IMR-90 (cell line): ENCODE measurements at regions not wholly inside any gene's neighbourhood (a gene's known extent, or its start where the extent isn't known, plus 50 kb on each side); places are given as distances from the start of the nearest gene placed in this dataset.

Experiments
- ATAC-seq: fragments of 200-7000 bp; cut with Tn5 transposase; 2 replicates; pipeline ENCODE4 v1.9.1; 2020; ENCODE audit warnings: low read depth, mild to moderate bottlenecking, moderate library complexity
- BruUV-seq: library from RNA; stranded (reverse); fragments of 400-500 nt; replicated peaks from 2 replicates; lab custom pipeline; 2021; lab: Mats Ljungman, UMichigan
- CTCF ChIA-PET: fragments of 300-600 bp; formaldehyde crosslinking; extraction: SDS; loops from one replicate; lab custom pipeline; 2021; ENCODE audit warnings: antibody characterized with exemption; lab: Yijun Ruan, JAX
- POLR2A ChIA-PET: fragments of 300-600 bp; sonication (Branson Sonifier 250); formaldehyde crosslinking; loops from one replicate; lab custom pipeline; 2022; ENCODE audit warnings: antibody characterized with exemption; ENCODE audit not compliant: unreplicated experiment; lab: Charles Lee
- DNase-seq: peaks from one replicate; pipeline ENCODE4 v3.0.0; 2013
- H2AFZ ChIP-seq: replicated peaks from 2 replicates; pipeline ENCODE3; 2013; ENCODE audit warnings: low read length, mild to moderate bottlenecking; ENCODE audit not compliant: poor library complexity
- H2AK5ac ChIP-seq: 2 replicates; pipeline ENCODE4 v1.6.1; 2013; ENCODE audit warnings: low read depth, low read length, inconsistent platforms
- H2AK9ac ChIP-seq: replicated peaks from 2 replicates; pipeline ENCODE3; 2013; ENCODE audit warnings: mild to moderate bottlenecking, low read depth, low read length, moderate library complexity; ENCODE audit not compliant: poor library complexity
- H2BK120ac ChIP-seq: 2 replicates; pipeline ENCODE4 v1.6.1; 2013; ENCODE audit warnings: low read depth, low read length, inconsistent platforms
- H2BK15ac ChIP-seq: 3 replicates; pipeline ENCODE4 v1.6.1; 2013; ENCODE audit warnings: low read depth, low read length, inconsistent platforms
- H2BK20ac ChIP-seq: 2 replicates; pipeline ENCODE4 v1.6.1; 2013; ENCODE audit warnings: low read depth, mild to moderate bottlenecking, inconsistent platforms, low read length, moderate library complexity
- H2BK5ac ChIP-seq: 2 replicates; pipeline ENCODE4 v1.6.1; 2013; ENCODE audit warnings: mild to moderate bottlenecking, low read depth, low read length, inconsistent platforms; ENCODE audit not compliant: poor library complexity, severe bottlenecking
- H3K14ac ChIP-seq: replicated peaks from 2 replicates; pipeline ENCODE4 v1.6.1; 2013; ENCODE audit warnings: low read depth, low read length, inconsistent platforms
- H3K18ac ChIP-seq: 2 replicates; pipeline ENCODE4 v1.6.1; 2013; ENCODE audit warnings: low read depth, low read length, control low read depth
- H3K23ac ChIP-seq: 2 replicates; pipeline ENCODE4 v1.6.1; 2013; ENCODE audit warnings: low read depth, low read length, inconsistent platforms
- H3K27ac ChIP-seq: 2 replicates; pipeline ENCODE4 v1.5.1; 2013; ENCODE audit warnings: mild to moderate bottlenecking, control low read depth, low read length; ENCODE audit not compliant: insufficient read depth
- H3K27me3 ChIP-seq: 2 replicates; pipeline ENCODE4 v1.6.1; 2013; ENCODE audit warnings: low read length; ENCODE audit not compliant: control insufficient read depth, insufficient read depth
- H3K36me3 ChIP-seq: 2 replicates; pipeline ENCODE4 v1.6.1; 2013; ENCODE audit warnings: low read length, mixed read lengths; ENCODE audit not compliant: control insufficient read depth, insufficient read depth
- H3K4ac ChIP-seq: 2 replicates; pipeline ENCODE4 v1.6.1; 2013; ENCODE audit warnings: low read depth, low read length, inconsistent platforms
- H3K4me1 ChIP-seq: 2 replicates; pipeline ENCODE4 v1.6.1; 2013; ENCODE audit warnings: low read length, mixed read lengths; ENCODE audit not compliant: control insufficient read depth, insufficient read depth
- H3K4me2 ChIP-seq: 2 replicates; pipeline ENCODE4 v1.6.1; 2013; ENCODE audit warnings: low read depth, mild to moderate bottlenecking, control low read depth, low read length, moderate library complexity
- H3K4me3 ChIP-seq: 2 replicates; pipeline ENCODE4 v1.5.1; 2013; ENCODE audit warnings: low read depth, mild to moderate bottlenecking, control low read depth, low read length, moderate library complexity; ENCODE audit not compliant: insufficient read depth
- H3K56ac ChIP-seq: 2 replicates; pipeline ENCODE4 v1.6.1; 2013; ENCODE audit warnings: low read length, inconsistent platforms; ENCODE audit not compliant: insufficient read depth; ENCODE audit errors: extremely low read depth
- H3K79me1 ChIP-seq, 2 experiments: 2 replicates each; pipeline ENCODE4 v1.6.1; 2013; ENCODE audit warnings: low read length in 2 of 2, inconsistent platforms in 1 of 2, low read depth in 1 of 2
- H3K9ac ChIP-seq: 2 replicates; pipeline ENCODE4 v1.6.1; 2013; ENCODE audit warnings: low read depth, low read length, control low read depth
- H3K9me1 ChIP-seq: 2 replicates; pipeline ENCODE4 v1.6.1; 2013; ENCODE audit warnings: low read length, inconsistent platforms; ENCODE audit not compliant: insufficient read depth
- H3K9me3 ChIP-seq: 2 replicates; pipeline ENCODE4 v1.6.1; 2013; ENCODE audit warnings: low read length; ENCODE audit not compliant: control insufficient read depth, insufficient read depth
- H4K20me1 ChIP-seq: 2 replicates; pipeline ENCODE4 v1.6.1; 2013; ENCODE audit warnings: low read length, inconsistent platforms; ENCODE audit not compliant: insufficient read depth
- H4K5ac ChIP-seq: 2 replicates; pipeline ENCODE4 v1.6.1; 2013; ENCODE audit warnings: mild to moderate bottlenecking, low read depth, low read length, control low read depth
- H4K8ac ChIP-seq, 2 experiments: 2 replicates each; pipeline ENCODE4 v1.6.1; 2013; ENCODE audit warnings: low read depth in 2 of 2, low read length in 2 of 2, control low read depth in 1 of 2, inconsistent platforms in 1 of 2
- H4K91ac ChIP-seq: 2 replicates; pipeline ENCODE4 v1.6.1; 2013; ENCODE audit warnings: low read depth, low read length, inconsistent platforms; ENCODE audit not compliant: insufficient read depth
- BHLHE40 ChIP-seq: fragments of 150-350 bp; IDR thresholded peaks from 2 replicates; pipeline ENCODE4 v1.6.1; 2016; ENCODE audit warnings: mild to moderate bottlenecking, low read depth, low read length
- CHD1 ChIP-seq: IDR thresholded peaks from 2 replicates; pipeline ENCODE4 v1.6.1; 2012; ENCODE audit warnings: low read depth, low read length, improper control_type of control experiment
- FOS ChIP-seq: fragments of 150-350 bp; IDR thresholded peaks from 2 replicates; pipeline ENCODE4 v1.6.1; 2016; ENCODE audit warnings: low read depth, low read length
- MAFK ChIP-seq: IDR thresholded peaks from 2 replicates; pipeline ENCODE4 v1.6.1; 2012; ENCODE audit warnings: low read depth, low read length, improper control_type of control experiment
- MXI1 ChIP-seq: IDR thresholded peaks from 2 replicates; pipeline ENCODE4 v1.6.1; 2012; ENCODE audit warnings: low read depth, mild to moderate bottlenecking, low read length, moderate library complexity, borderline replicate concordance
- NFE2L2 ChIP-seq: fragments of 150-350 bp; IDR thresholded peaks from 2 replicates; pipeline ENCODE4 v1.6.1; 2016; ENCODE audit warnings: low read depth, mild to moderate bottlenecking, low read length
- RAD21 ChIP-seq: IDR thresholded peaks from 2 replicates; pipeline ENCODE4 v1.6.1; 2012; ENCODE audit warnings: low read length, improper control_type of control experiment
- SMC3 ChIP-seq: fragments of 150-350 bp; IDR thresholded peaks from 2 replicates; pipeline ENCODE4 v1.6.1; 2016; ENCODE audit warnings: low read depth, mild to moderate bottlenecking, antibody characterized with exemption, low read length, moderate library complexity
- WGBS, 2 experiments: methylation state at CpG; one replicate each; pipeline versions ENCODE4 v1.1.5 to v1.1.7; 2013; ENCODE audit warnings: missing lambda C conversion rate in 2 of 2; ENCODE audit not compliant: insufficient read length in 1 of 2; ENCODE audit errors: extremely low coverage in 2 of 2; 5-methylcytosine and 5-hydroxymethylcytosine counted together
- dilution Hi-C: fragments of 300-500 bp; cut with HindIII; formaldehyde crosslinking; loops from one replicate; pipeline ENCODE4 v1.14.3; 2018; ENCODE audit warnings: low sequenced_read_pairs; ENCODE audit not compliant: unreplicated experiment
- in situ Hi-C: fragments of 300-500 bp; cut with MboI; formaldehyde crosslinking; loops from 3 replicates; pipeline ENCODE4 v1.14.3; 2019; ENCODE audit warnings: low sequenced_read_pairs, inconsistent platforms, mixed read lengths
- intact Hi-C: fragments of 100-400 bp; cut with micrococcal nuclease; formaldehyde crosslinking; loops from 2 replicates; pipeline ENCODE4 v1.10.0; 2022
- TF ChIP-seq, protein P1 (sequence below): conservative IDR thresholded peaks from 2 replicates; pipeline ENCODE4 v1.5.1; 2012; ENCODE audit warnings: mild to moderate bottlenecking, low read depth, low read length, improper control_type of control experiment

GRCh38 chr2:45178854-45179253 lies 169.6 kb upstream of the SIX2 start:
- H3K27ac ChIP-seq, result no peak overlapping the region
- no peak overlapping the region for H3K56ac ChIP-seq
- ATAC-seq (no peak), DNase-seq (peak; percentile 60)
- 0 out of 2 replicates have a peak, but pooled peaks cover 3% of the 10 kb centered on the region for H3K9me1 ChIP-seq
- BruUV-seq, result no TSS peak
- no peak overlapping the region; the same call in none of the 2 replicates for H3K18ac ChIP-seq
- H4K20me1 ChIP-seq, result no peaks in the 10 kb centered on the region
- TF ChIP-seq CHD1, result no peak
- TF ChIP-seq BHLHE40, result no peak
- TF ChIP-seq MXI1, result no peak
- TF ChIP-seq, protein P1, sequence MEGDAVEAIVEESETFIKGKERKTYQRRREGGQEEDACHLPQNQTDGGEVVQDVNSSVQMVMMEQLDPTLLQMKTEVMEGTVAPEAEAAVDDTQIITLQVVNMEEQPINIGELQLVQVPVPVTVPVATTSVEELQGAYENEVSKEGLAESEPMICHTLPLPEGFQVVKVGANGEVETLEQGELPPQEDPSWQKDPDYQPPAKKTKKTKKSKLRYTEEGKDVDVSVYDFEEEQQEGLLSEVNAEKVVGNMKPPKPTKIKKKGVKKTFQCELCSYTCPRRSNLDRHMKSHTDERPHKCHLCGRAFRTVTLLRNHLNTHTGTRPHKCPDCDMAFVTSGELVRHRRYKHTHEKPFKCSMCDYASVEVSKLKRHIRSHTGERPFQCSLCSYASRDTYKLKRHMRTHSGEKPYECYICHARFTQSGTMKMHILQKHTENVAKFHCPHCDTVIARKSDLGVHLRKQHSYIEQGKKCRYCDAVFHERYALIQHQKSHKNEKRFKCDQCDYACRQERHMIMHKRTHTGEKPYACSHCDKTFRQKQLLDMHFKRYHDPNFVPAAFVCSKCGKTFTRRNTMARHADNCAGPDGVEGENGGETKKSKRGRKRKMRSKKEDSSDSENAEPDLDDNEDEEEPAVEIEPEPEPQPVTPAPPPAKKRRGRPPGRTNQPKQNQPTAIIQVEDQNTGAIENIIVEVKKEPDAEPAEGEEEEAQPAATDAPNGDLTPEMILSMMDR, result no peak
- TF ChIP-seq FOS, result no peak
- TF ChIP-seq RAD21, result no peak
- no peak for TF ChIP-seq SMC3
- TF ChIP-seq NFE2L2, result no peak
- no peak for TF ChIP-seq MAFK
- in situ Hi-C loops, result no loop called here
- H3K4me1 ChIP-seq, result peaks cover 12% of the 10 kb centered on the region; the same call in 1 of the 2 replicates
- WGBS, 2 experiments, result no CpG with 5 or more reads among the region's 2 CpGs
- H2AK9ac ChIP-seq, result no peak overlapping the region
- H3K9me3 ChIP-seq, result no peaks in the 10 kb centered on the region
- ChIA-PET CTCF (no interaction called here), POLR2A (no interaction called here)
- H4K5ac ChIP-seq, result no peak overlapping the region
- H2AK5ac ChIP-seq, result peak overlapping the region; percentile 75; the same call in 1 of the 2 replicates
- H3K36me3 ChIP-seq, result no peaks in the 10 kb centered on the region
- dilution Hi-C loops, result no loop called here
- intact Hi-C loops, result no loop called here
- no peak overlapping the region for H3K4me2 ChIP-seq
- H3K9ac ChIP-seq, result no peak overlapping the region
- H2AFZ ChIP-seq, result no peak overlapping the region
- no peak overlapping the region for H2BK5ac ChIP-seq
- no peaks in the 10 kb centered on the region for H3K27me3 ChIP-seq
- H3K79me1 ChIP-seq, result no peaks in the 10 kb centered on the region
- peak overlapping the region; percentile 81; the same call in 1 of the 2 replicates for H3K4ac ChIP-seq
- H3K23ac ChIP-seq, result no peak overlapping the region
- H2BK15ac ChIP-seq, result no peak overlapping the region; the same call in 2 of the 3 replicates
- peak overlapping the region; percentile 17; the same call in 1 of the 2 replicates for H2BK20ac ChIP-seq
- H3K14ac ChIP-seq, result no peak overlapping the region
- H2BK120ac ChIP-seq, result peak overlapping the region; percentile 62; the same call in 1 of the 2 replicates
- H4K91ac ChIP-seq, result no peak overlapping the region
- H4K8ac ChIP-seq, result no peak overlapping the region; a peak in 1 of 4 replicates
- no peak overlapping the region for H3K4me3 ChIP-seq
